GM10248 (cell line): ENCODE measurements at regions not wholly inside any gene's neighbourhood (a gene's known extent, or its start where the extent isn't known, plus 50 kb on each side); places are given as distances from the start of the nearest gene placed in this dataset.

ENCODE experiments used
- CTCF ChIA-PET: fragments of 300-600 bp; sonication (Branson Sonifier 250); formaldehyde crosslinking; extraction: SDS; loops from one replicate; lab custom pipeline; 2021; ENCODE audit warnings: antibody characterized with exemption; lab: Yijun Ruan, JAX
- POLR2A ChIA-PET: fragments of 350-650 bp; sonication (Branson Sonifier 250); formaldehyde crosslinking; extraction: SDS; loops from one replicate; lab custom pipeline; 2020; ENCODE audit warnings: antibody characterized with exemption; lab: Yijun Ruan, JAX
- DNase-seq: peaks from one replicate; pipeline ENCODE4 v3.0.0; 2012; ENCODE audit errors: extremely low spot score
- TF ChIP-seq, protein P1 (sequence below): IDR thresholded peaks from 2 replicates; pipeline ENCODE4 v1.5.1; 2012; ENCODE audit warnings: mild to moderate bottlenecking, low read depth; ENCODE audit errors: extremely low read depth, missing control alignments, control extremely low read depth

DNA sequence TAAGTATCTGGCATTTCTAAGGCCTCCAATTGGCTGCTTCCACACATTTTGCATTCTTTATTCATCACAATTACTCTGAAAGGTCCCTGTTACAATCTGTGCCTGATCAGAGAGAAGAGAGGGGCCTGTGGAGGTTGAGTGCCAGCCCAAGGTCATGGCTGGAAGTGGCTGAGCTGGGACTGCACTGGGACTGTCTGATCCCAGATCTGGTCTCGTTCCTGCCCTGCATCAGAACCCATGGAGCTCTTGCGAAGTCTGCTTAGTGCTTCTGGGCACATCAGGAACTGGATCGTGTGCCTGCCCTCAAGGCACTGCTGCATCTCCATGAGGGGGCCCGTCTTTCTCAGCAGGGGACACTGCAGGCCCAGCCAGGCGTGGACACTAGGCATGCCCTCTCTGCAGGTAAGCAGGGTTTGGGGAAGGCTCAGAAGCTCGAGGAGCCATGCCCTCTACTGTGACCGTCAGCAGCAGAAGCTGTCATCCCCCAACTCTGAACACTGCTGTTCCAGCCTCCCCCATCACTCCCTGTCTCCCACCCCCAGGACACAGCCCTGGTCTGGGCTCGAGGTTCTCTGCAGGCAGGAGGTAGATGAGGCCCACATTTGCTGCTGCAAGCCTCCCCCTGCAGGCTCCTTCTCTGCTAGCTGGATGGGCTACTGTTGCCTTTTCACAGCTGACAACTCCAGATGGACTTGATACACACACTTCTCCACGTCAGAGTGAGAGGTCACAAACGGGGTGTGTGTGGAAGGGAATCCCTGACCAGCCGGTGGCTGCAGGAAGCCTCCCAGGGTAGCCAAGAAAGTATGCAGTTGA, 96.5 kb upstream of the PRR23E start:
- no peak for DNase-seq
- TF ChIP-seq, protein P1, sequence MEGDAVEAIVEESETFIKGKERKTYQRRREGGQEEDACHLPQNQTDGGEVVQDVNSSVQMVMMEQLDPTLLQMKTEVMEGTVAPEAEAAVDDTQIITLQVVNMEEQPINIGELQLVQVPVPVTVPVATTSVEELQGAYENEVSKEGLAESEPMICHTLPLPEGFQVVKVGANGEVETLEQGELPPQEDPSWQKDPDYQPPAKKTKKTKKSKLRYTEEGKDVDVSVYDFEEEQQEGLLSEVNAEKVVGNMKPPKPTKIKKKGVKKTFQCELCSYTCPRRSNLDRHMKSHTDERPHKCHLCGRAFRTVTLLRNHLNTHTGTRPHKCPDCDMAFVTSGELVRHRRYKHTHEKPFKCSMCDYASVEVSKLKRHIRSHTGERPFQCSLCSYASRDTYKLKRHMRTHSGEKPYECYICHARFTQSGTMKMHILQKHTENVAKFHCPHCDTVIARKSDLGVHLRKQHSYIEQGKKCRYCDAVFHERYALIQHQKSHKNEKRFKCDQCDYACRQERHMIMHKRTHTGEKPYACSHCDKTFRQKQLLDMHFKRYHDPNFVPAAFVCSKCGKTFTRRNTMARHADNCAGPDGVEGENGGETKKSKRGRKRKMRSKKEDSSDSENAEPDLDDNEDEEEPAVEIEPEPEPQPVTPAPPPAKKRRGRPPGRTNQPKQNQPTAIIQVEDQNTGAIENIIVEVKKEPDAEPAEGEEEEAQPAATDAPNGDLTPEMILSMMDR, result no peak
- ChIA-PET CTCF (no interaction called here), POLR2A (no interaction called here)

DNA sequence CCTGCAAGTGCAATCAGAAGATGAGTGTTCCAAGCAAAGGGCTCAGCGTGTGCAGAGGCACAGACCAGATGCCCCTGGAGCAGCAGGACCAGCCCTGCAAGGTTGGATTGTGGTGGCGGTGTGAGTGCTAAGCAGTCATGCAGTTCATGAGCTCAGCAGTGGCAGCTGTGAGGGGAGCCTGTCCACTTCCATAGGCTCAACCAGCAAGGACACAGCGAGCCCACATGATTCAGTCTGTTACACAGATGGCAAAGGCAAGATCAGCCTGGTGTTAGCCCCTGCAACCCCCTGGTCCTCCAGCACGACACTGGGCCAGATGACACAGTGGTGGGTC, 95.9 kb upstream of the PRR23E start:
- POLR2A ChIA-PET, result no interaction called here

DNA sequence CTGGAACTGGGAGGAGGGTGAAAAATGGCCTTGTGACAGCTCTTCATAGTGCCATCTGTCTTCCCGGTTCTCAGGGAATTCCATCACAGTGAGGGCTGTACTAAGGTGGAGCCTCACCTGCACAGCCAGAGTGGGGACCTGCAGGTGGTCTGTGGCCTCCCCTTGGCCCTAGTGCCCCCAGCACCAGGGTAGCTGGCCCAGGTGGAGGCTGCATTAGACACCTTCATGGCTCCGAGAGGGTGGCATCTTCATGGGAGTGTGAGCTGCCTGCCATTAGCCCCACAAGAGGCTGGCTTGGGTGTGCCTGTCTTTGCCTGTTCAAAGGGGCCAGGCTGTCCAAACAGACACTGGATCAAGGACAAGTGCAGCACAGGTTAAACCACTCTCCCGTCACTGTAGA, 95.5 kb upstream of the PRR23E start:
- DNase-seq, result no peak
- ChIA-PET POLR2A (no interaction called here), CTCF (no interaction called here)
- TF ChIP-seq, protein P1, result no peak

More for the DNA sequence above, 95.9 kb upstream of the PRR23E start:
- DNase-seq, result no peak
- TF ChIP-seq, protein P1, result no peak
- CTCF ChIA-PET, result no interaction called here

DNA sequence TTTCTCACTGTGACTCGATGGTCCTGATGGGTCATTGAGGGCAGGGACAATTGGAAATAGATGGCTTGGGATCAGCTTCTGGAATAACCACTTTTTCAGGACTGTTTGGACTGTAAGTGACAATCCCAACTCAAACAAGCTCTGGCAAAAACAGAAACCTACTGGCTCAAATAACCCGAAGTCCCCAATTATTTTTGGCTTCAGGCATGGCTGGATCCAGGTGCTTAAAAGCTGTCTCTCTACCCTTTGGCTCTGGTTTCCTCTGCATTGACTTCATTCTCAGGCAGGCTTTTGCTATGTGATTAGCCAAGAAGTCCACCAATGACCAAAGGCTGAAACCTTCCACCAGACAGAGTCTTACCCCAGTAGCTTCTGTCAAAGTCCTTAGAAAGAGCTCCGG, 92.9 kb upstream of the PRR23E start:
- ChIA-PET CTCF (interaction anchor here (0.6 to 1.5 kb wide), 2 partner anchors 53 to 421 kb away, joined by 3 to 4 read pairs; no protein-coding TSS in a partner anchor), POLR2A (no interaction called here)
- no peak for DNase-seq
- TF ChIP-seq, protein P1, result no peak

DNA sequence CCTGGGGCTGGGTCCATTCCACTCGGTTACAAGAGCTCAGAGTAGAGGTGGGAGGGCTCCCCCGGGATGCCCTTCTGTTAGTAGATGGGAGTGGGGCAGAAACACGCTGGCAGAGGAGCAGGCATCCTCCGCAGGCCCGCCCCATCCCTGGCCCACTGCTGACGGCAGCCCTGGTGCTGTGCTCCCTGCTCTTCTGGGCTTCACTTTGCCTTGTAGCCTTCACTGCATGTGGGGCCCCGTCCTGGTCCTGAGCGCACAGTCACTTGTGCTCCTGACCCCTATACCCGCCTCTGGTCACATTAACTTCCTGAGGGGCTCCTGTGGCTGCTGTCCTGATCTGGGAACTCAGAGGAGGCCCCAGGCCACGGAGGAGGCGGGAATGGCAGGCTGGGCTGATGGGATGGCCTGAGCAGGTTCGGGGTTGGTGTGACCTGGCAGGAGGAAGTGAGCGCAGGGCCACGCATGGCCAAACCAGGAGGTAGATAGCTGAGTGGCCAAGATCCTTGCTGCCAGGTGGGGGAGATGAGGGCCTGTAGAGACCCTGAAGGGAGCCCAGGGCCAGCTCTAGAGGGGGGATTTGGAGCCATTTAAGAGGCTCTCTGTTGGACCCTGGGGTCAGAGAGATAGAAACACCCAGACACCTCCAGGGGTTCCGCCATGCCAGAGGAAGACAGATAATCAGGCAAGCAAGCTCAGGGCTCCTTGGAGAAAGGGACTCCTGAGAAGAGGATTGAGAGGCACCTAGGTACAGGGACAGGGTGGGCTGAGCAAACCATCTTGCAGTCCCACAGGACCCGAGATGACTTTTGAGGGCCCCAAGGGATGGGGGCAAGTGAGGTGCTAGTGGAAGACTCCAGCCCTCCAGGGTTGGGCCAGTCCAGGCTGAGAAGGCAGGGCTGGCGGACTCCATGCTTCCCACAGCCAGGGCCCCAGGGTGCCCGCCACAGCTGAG, 92.2 kb upstream of the PRR23E start:
- POLR2A ChIA-PET, result no interaction called here
- TF ChIP-seq, protein P1, result no peak
- CTCF ChIA-PET, result interaction anchor here (0.6 to 1.5 kb wide), 2 partner anchors 52 to 421 kb away, joined by 3 to 4 read pairs; no protein-coding TSS in a partner anchor
- no peak for DNase-seq

DNA sequence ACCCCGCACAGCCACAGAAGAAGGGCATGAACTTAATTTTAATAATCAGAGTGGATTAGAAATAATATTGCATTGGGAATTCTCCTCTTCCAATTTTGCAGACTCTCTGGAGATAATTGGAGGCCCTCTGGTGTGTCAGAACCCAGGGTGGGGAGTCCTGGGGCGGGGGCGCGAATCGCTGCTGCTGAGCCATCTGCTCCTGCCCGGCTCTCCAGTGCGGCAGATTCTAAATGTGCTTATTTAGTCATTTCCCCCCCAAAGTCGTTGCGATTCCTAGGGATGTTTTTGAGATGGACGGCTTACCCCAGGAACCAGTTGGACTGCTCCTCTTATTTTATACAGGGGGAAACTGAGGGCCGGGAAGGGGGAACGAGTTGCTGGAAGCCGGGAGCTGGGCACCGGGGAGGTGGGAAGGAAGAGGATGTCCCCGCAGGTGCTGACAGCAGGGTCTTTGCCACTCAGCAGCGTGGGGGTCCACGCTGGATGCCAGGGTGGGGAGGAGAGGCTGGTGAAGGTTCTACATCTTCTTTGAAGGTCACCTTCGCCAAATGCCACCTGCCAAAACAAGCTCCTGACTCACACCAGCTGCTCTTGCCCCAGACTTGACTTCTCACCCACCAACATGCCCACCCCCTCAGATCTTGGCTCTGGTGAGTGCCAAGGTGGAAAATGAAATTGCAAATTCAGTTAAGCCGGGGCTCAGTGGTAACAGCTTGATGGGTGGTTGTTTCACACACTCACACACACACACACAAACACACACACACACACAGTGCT, 91.3 kb upstream of the PRR23E start:
- TF ChIP-seq, protein P1, result no peak
- POLR2A ChIA-PET, result no interaction called here
- no peak for DNase-seq
- CTCF ChIA-PET, result no interaction called here
